Gastroesophageal sphincter (tissue), 4 donors: ENCODE measurements at regions not wholly inside any gene's neighbourhood (a gene's known extent, or its start where the extent isn't known, plus 50 kb on each side); places are given as distances from the start of the nearest gene placed in this dataset.

Experiments
- ATAC-seq: fragments of 150-250 bp; one replicate; pipeline ENCODE4 v1.9.1; 2016; ENCODE audit warnings: mild to moderate bottlenecking, moderate library complexity
- H3K27ac ChIP-seq, 4 donors: fragments of 200-600 bp; sonication (generic) in 3 of 4; 1 replicate in 3 of 4; 2 replicates in 1 of 4; pipeline ENCODE4 v1.5.1; 2016 to 2019
- H3K27me3 ChIP-seq: fragments of 200-600 bp; sonication (generic); one replicate; pipeline ENCODE4 v1.5.1; 2019
- H3K36me3 ChIP-seq, 2 donors: fragments of 200-600 bp; sonication (generic); one replicate each; pipeline ENCODE4 v1.5.1; 2019; ENCODE audit warnings: control low read depth in 1 of 2
- H3K4me1 ChIP-seq, 3 donors: fragments of 200-600 bp; sonication (generic); 1 replicate in 2 of 3; 2 replicates in 1 of 3; pipeline ENCODE4 v1.5.1; 2016 to 2019; ENCODE audit warnings: control low read depth in 2 of 3
- H3K4me3 ChIP-seq, 2 donors: fragments of 200-600 bp; sonication (generic); one replicate each; pipeline ENCODE4 v1.5.1; 2019; ENCODE audit warnings: mild to moderate bottlenecking in 1 of 2, moderate library complexity in 1 of 2
- H3K9me3 ChIP-seq, 3 donors: fragments of 200-600 bp; sonication (generic); one replicate each; pipeline ENCODE4 v1.5.1; 2017 to 2019; ENCODE audit warnings: control low read depth in 2 of 3
- CTCF ChIP-seq, 4 experiments: fragments of 200-600 bp in 2 of 4; fragments of 450-650 bp in 2 of 4; sonication (generic) in 1 of 4; IDR thresholded peaks; one replicate each; pipeline ENCODE4 v1.5.1; 2017 to 2019; ENCODE audit warnings: antibody characterized with exemption in 4 of 4, mild to moderate bottlenecking in 2 of 4, moderate library complexity in 2 of 4
- EP300 ChIP-seq: sonication (generic); formaldehyde crosslinking; IDR thresholded peaks from one replicate; pipeline ENCODE4 v1.6.1; 2017; ENCODE audit warnings: antibody characterized with exemption, mild to moderate bottlenecking
- POLR2A ChIP-seq, 2 donors: fragments of 450-650 bp; IDR thresholded peaks; one replicate each; pipeline ENCODE4 v1.6.1; 2017; ENCODE audit warnings: antibody characterized with exemption in 2 of 2, mild to moderate bottlenecking in 2 of 2, moderate library complexity in 1 of 2
- POLR2AphosphoS5 ChIP-seq: sonication (generic); formaldehyde crosslinking; IDR thresholded peaks from one replicate; pipeline ENCODE4 v1.6.1; 2017; ENCODE audit warnings: antibody characterized with exemption
- WGBS, 2 donors: methylation state at CpG; one replicate each; pipeline ENCODE4 v1.1.5; 2018; ENCODE audit warnings: low coverage in 1 of 2; 5-methylcytosine and 5-hydroxymethylcytosine counted together

- Histone ChIP-seq H3K4me3 (no peak overlapping the region), H3K9me3 (no peaks in the 10 kb centered on the region), H3K36me3 (no peaks in the 10 kb centered on the region), H3K27me3 (peaks cover 19% of the 10 kb centered on the region), H3K27ac (no peak overlapping the region), H3K4me1 (no peaks in the 10 kb centered on the region)
- whole genome bisulfite sequencing, 2 donors: 78% methylated on average over 3 of the region's 3 CpGs; no CpG with 5 or more reads in 1 of the 2 donors
- TF ChIP-seq EP300: no peak
- TF ChIP-seq POLR2AphosphoS5: no peak
- no peak for TF ChIP-seq POLR2A (IDR thresholded peaks at IDR 0.05)
- TF ChIP-seq CTCF (IDR thresholded peaks at IDR 0.05): no peak
- ATAC-seq: no peak
These were observed 93.1 kb upstream of the ETS2 start for GRCh38 chr21:38712664-38713063.

DNA sequence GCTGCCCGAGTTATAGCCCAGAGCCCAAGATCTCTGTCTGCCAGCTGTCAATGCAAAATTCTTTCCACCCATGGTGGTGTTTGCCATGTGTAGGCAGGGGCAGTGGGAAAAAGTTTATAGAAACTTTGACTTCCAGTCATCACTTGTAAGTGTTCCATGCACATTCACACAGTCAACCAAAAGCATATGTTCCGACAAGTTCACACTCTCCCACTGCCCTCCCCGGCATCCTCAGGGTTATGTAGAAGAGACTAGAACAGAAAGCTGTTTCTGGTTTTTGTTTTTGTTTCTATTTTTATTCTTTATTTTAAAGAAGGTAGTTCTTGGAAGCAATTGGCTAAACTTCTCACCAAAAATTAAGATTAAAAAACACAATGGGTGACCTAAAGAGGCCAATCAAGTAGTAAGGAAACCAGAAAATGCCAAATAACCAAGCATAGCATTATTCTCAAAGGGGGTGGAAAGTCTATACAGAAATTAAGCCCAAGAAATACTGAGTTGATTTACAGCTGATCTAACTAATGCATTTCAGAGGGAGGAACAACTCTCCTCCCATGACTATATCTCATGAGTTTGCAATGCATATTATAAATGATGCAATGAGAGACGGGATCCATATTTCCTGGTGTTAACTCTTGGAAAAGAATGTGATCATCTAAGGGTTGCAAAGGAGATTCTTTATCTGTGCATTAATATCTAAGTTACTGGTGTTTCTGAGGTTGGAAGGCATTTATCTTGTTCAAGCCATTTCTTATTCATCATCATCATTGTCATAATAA, 91.5 kb upstream of the ETS2 start:
- Histone ChIP-seq H3K9me3 (no peaks in the 10 kb centered on the region), H3K27ac (no peak overlapping the region), H3K4me3 (no peak overlapping the region), H3K36me3 (no peaks in the 10 kb centered on the region), H3K27me3 (peaks cover 8% of the 10 kb centered on the region), H3K4me1 (no peaks in the 10 kb centered on the region)
- TF ChIP-seq CTCF (IDR thresholded peaks at IDR 0.05) (no peak), POLR2A (IDR thresholded peaks at IDR 0.05) (no peak), EP300 (no peak), POLR2AphosphoS5 (no peak)
- 67% methylated on average over 3 of the region's 4 CpGs for WGBS, 2 donors
- no peak for ATAC-seq

DNA sequence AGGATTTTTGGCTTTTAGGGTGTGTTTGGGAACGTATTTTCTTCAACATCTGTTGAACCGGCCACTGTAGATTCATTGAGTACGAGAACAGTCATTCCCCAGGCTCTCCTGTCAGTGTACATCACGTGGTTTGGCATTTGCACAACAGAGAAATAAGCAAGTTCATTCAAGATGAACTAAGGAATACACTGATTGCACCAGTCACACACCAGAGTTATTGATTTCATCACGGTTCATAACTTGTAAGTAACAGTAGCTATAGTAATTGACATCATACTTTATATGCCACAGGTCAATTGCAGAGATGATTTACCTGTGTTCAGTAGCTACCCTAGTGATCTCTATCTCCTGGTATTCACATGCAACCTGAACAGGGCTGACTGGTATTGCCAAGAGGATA, 90.7 kb upstream of the ETS2 start:
- no peaks in the 10 kb centered on the region for H3K36me3 ChIP-seq
- ATAC-seq: no peak
- no peaks in the 10 kb centered on the region for H3K4me1 ChIP-seq
- peaks cover 6% of the 10 kb centered on the region for H3K27me3 ChIP-seq
- TF ChIP-seq EP300: no peak
- no peak for TF ChIP-seq POLR2A (IDR thresholded peaks at IDR 0.05)
- no peak for TF ChIP-seq CTCF (IDR thresholded peaks at IDR 0.05)
- TF ChIP-seq POLR2AphosphoS5: no peak
- H3K9me3 ChIP-seq: no peaks in the 10 kb centered on the region
- H3K4me3 ChIP-seq: no peak overlapping the region
- WGBS, 2 donors: 48 to 68% methylated on average over 5 of the region's 5 CpGs
- no peak overlapping the region for H3K27ac ChIP-seq

- 76 to 83% methylated on average over 2 of the region's 2 CpGs for WGBS, 2 donors
These were observed 89.6 kb upstream of the ETS2 start for GRCh38 chr21:38716088-38716487.

More at GRCh38 chr21:38716088-38716487, 89.6 kb upstream of the ETS2 start:
- Histone ChIP-seq H3K4me1 (no peaks in the 10 kb centered on the region), H3K36me3 (no peaks in the 10 kb centered on the region), H3K9me3 (no peaks in the 10 kb centered on the region), H3K4me3 (no peak overlapping the region), H3K27me3 (no peaks in the 10 kb centered on the region), H3K27ac (no peak overlapping the region)
- TF ChIP-seq POLR2A (IDR thresholded peaks at IDR 0.05) (no peak), CTCF (IDR thresholded peaks at IDR 0.05) (no peak), POLR2AphosphoS5 (no peak), EP300 (no peak)
- no peak for ATAC-seq
